ENCODE measurements at regions not wholly inside any gene's neighbourhood (a gene's known extent, or its start where the extent isn't known, plus 50 kb on each side); places are given as distances from the start of the nearest gene placed in this dataset.

- TF ChIP-seq GPBP1L1 (CRISPR knock-in tag; IDR thresholded peaks at IDR 0.05): no peak
- no peak for TF ChIP-seq TFDP1 (CRISPR knock-in tag; IDR thresholded peaks at IDR 0.05; ENCODE audit: borderline replicate concordance)
- no peak for TF ChIP-seq YEATS2 (CRISPR knock-in tag; IDR thresholded peaks at IDR 0.05; ENCODE audit: borderline replicate concordance)
- TF ChIP-seq ZSCAN22 (CRISPR knock-in tag; IDR thresholded peaks at IDR 0.05): no peak
- no peak for TF ChIP-seq MBNL3 (CRISPR knock-in tag; conservative IDR thresholded peaks at IDR 0.05)
- no peak for TF ChIP-seq SALL2 (CRISPR knock-in tag; IDR thresholded peaks at IDR 0.05)
- no peak for TF ChIP-seq PBX2 (CRISPR knock-in tag; IDR thresholded peaks at IDR 0.05)
- TF ChIP-seq TRAFD1 (CRISPR knock-in tag; IDR thresholded peaks at IDR 0.05; ENCODE audit: borderline replicate concordance): no peak
- no peak for TF ChIP-seq HNRNPUL1 (IDR thresholded peaks at IDR 0.05; ENCODE audit: low read depth, low read length)
- TF ChIP-seq ZNF619 (CRISPR knock-in tag; IDR thresholded peaks at IDR 0.05): no peak
Observed at GRCh38 chr11:115684135-115684534, 179.9 kb upstream of the CADM1 start (continued).

Measured in HepG2 (cell line).